Smooth muscle cell (in vitro differentiated cells): ENCODE measurements at regions not wholly inside any gene's neighbourhood (a gene's known extent, or its start where the extent isn't known, plus 50 kb on each side); places are given as distances from the start of the nearest gene placed in this dataset.

Experiments used
- DNase-seq: peaks from one replicate; lab custom pipeline; 2025; ENCODE audit not compliant: unreplicated experiment; lab: John Stamatoyannopoulos, UW
- H2AFZ ChIP-seq: fragments of 200-600 bp; sonication (generic); 2 replicates; pipeline ENCODE4 v1.6.0; 2016; ENCODE audit warnings: antibody characterized with exemption, low read depth, mild to moderate bottlenecking
- H3F3A ChIP-seq: fragments of 200-600 bp; sonication (generic); 2 replicates; pipeline ENCODE4 v1.6.0; 2017; ENCODE audit warnings: antibody characterized with exemption, low read depth
- H3K27ac ChIP-seq: fragments of 200-600 bp; sonication (generic); 2 replicates; pipeline ENCODE4 v1.5.1; 2016; ENCODE audit warnings: low read depth, mild to moderate bottlenecking
- H3K27me3 ChIP-seq: fragments of 200-600 bp; sonication (generic); 2 replicates; pipeline ENCODE4 v1.6.1; 2016; ENCODE audit warnings: low read depth, mild to moderate bottlenecking
- H3K36me3 ChIP-seq: fragments of 200-600 bp; sonication (generic); 2 replicates; pipeline ENCODE4 v1.5.1; 2016; ENCODE audit warnings: low read depth
- H3K4me1 ChIP-seq: fragments of 200-600 bp; sonication (generic); 2 replicates; pipeline ENCODE4 v1.5.1; 2016; ENCODE audit warnings: low read depth
- H3K4me2 ChIP-seq: fragments of 200-600 bp; sonication (generic); 2 replicates; pipeline ENCODE4 v1.6.0; 2016; ENCODE audit warnings: mild to moderate bottlenecking
- H3K4me3 ChIP-seq: fragments of 200-600 bp; sonication (generic); 2 replicates; pipeline ENCODE4 v1.5.1; 2016; ENCODE audit warnings: mild to moderate bottlenecking
- H3K79me2 ChIP-seq: fragments of 200-600 bp; sonication (generic); 2 replicates; pipeline ENCODE4 v1.6.0; 2016; ENCODE audit warnings: low read depth, mild to moderate bottlenecking
- H3K9ac ChIP-seq: fragments of 200-600 bp; sonication (generic); 2 replicates; pipeline ENCODE4 v1.6.0; 2016; ENCODE audit warnings: low read depth
- H3K9me3 ChIP-seq: fragments of 200-600 bp; sonication (generic); replicated peaks from 2 replicates; pipeline ENCODE4 v1.5.1; 2016; ENCODE audit warnings: low read depth
- H4K20me1 ChIP-seq: fragments of 200-600 bp; sonication (generic); 2 replicates; pipeline ENCODE4 v1.6.0; 2016; ENCODE audit warnings: low read depth
- whole genome bisulfite sequencing: methylation state at CpG from one replicate; pipeline ENCODE4 v1.1.7; 2016; ENCODE audit warnings: low lambda C conversion rate; 5-methylcytosine and 5-hydroxymethylcytosine counted together
- TF ChIP-seq, protein P1 (sequence below): fragments of 200-600 bp; sonication (generic); IDR thresholded peaks from 2 replicates; pipeline ENCODE4 v1.5.1; 2017; ENCODE audit warnings: borderline replicate concordance, mild to moderate bottlenecking, antibody characterized with exemption; ENCODE audit not compliant: insufficient read depth, poor library complexity, severe bottlenecking

DNA sequence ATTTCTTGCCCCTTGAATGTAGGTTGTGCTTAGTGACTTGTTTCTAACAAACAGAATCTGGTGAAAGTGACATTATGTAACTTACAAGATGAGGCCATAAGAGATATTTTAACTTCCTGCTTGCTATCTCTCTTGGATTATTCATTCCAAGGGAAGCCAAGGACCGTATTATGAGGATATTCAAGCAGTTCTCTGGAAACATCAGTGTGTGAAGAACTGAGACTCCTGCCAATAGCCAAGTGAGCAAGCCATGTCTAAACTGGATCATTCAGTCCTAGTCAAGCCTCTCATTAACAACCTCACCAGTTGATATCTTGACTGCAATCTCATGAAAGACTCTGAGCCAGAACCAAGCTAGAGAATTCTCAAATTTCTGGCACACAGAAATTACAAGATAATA is 765.1 kb upstream of the SLC8A1 start:
- H3K27me3 ChIP-seq, result no peaks in the 10 kb centered on the region
- H3F3A ChIP-seq, result no peaks in the 10 kb centered on the region
- 81% methylated on average over 1 of the region's 1 CpG for WGBS
- H3K4me3 ChIP-seq, result no peak overlapping the region
- H3K4me1 ChIP-seq, result no peaks in the 10 kb centered on the region
- H3K27ac ChIP-seq, result no peak overlapping the region
- no peaks in the 10 kb centered on the region for H3K79me2 ChIP-seq
- no peaks in the 10 kb centered on the region for H3K36me3 ChIP-seq
- TF ChIP-seq, protein P1, sequence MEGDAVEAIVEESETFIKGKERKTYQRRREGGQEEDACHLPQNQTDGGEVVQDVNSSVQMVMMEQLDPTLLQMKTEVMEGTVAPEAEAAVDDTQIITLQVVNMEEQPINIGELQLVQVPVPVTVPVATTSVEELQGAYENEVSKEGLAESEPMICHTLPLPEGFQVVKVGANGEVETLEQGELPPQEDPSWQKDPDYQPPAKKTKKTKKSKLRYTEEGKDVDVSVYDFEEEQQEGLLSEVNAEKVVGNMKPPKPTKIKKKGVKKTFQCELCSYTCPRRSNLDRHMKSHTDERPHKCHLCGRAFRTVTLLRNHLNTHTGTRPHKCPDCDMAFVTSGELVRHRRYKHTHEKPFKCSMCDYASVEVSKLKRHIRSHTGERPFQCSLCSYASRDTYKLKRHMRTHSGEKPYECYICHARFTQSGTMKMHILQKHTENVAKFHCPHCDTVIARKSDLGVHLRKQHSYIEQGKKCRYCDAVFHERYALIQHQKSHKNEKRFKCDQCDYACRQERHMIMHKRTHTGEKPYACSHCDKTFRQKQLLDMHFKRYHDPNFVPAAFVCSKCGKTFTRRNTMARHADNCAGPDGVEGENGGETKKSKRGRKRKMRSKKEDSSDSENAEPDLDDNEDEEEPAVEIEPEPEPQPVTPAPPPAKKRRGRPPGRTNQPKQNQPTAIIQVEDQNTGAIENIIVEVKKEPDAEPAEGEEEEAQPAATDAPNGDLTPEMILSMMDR, result no peak
- no peak overlapping the region for H2AFZ ChIP-seq
- no peaks in the 10 kb centered on the region for H4K20me1 ChIP-seq
- no peak for DNase-seq
- no peak overlapping the region for H3K9ac ChIP-seq
- H3K4me2 ChIP-seq, result no peak overlapping the region
- no peaks in the 10 kb centered on the region for H3K9me3 ChIP-seq

DNA sequence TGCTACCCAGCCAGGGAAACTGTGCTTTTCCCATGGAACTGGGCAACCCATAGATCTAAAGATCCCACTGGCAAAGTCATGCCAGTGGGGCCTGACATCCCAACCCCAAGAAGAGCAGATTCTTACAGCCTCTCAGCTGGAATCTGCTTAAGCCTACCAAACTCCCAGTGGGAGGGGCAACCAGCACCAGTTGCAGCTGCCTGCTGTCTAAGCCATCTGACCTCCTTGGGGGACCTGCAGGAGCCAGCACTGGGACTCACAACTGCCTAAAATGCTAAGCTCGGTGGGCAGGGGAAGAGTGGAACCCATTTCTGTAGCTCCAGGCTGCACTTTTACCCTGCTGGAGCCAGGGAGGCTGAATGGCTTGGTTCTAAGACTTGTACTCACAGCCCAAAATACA is 770.7 kb upstream of the SLC8A1 start:
- H3K9ac ChIP-seq, result no peak overlapping the region
- no peaks in the 10 kb centered on the region for H3K36me3 ChIP-seq
- H3K4me3 ChIP-seq, result no peak overlapping the region
- DNase-seq, result no peak
- H3K4me1 ChIP-seq, result no peaks in the 10 kb centered on the region
- H3K27me3 ChIP-seq, result no peaks in the 10 kb centered on the region
- TF ChIP-seq, protein P1, result no peak
- no peak overlapping the region for H2AFZ ChIP-seq
- H3F3A ChIP-seq, result no peaks in the 10 kb centered on the region
- 57% methylated on average over 1 of the region's 1 CpG for whole genome bisulfite sequencing
- H4K20me1 ChIP-seq, result no peaks in the 10 kb centered on the region
- H3K4me2 ChIP-seq, result no peak overlapping the region
- no peaks in the 10 kb centered on the region for H3K9me3 ChIP-seq
- H3K79me2 ChIP-seq, result no peaks in the 10 kb centered on the region
- no peak overlapping the region for H3K27ac ChIP-seq

DNA sequence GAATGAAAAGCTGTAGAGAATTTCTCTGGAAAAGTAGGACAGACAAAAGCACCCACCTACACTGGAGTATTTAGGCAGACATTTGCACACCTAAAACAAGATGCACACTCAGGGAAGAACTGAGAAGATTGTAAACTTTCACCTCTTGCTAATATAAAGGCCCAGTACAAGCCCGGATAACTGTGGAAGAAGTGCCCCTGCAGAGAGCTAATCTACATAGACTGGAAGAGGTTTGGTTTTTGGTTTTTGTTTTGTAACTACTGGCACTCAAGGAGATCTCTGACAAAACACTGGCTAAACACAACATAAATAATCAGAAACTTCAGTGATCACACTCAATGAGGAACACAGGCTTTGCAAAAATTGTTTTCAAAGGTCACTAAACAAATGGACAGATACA is 782.2 kb upstream of the SLC8A1 start:
- H3K27ac ChIP-seq, result no peak overlapping the region
- H3K4me3 ChIP-seq, result no peak overlapping the region
- TF ChIP-seq, protein P1, result no peak

DNA sequence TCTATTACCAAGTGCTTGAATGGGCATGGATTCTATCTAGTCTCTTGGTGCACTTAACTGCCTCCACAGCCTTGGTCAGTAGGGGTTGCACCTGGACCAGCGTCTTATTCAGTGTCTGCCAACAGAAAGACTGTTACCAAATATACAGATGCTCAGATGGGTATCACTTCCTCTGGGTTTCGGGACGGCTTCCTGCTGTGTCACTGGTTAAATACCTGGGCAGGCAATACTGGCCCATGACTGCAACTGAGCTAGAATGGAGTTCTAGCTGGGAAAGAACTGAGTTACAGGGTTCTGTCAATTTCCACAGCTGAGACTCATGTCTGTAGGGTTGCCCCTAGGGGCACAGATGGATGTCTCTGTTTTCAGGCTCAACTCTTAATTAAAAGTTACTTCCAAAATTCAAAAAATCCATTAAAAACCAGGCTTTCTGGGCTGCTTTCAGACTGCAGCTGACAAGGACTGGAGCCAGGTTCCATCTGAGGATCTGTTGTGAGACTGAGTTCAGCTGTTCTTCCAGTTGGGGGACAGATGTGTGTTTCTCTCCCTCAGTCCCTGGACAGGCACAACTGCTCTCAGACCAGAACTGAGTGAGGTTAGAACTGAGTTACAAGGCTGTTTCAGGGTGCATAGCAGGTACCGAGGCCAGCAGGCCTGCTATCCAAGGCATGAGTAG is 789.6 kb upstream of the SLC8A1 start:
- Histone ChIP-seq H3K4me1 (no peaks in the 10 kb centered on the region), H3K9me3 (no peaks in the 10 kb centered on the region), H3F3A (no peaks in the 10 kb centered on the region), H4K20me1 (no peaks in the 10 kb centered on the region), H3K9ac (no peak overlapping the region), H3K36me3 (no peaks in the 10 kb centered on the region), H3K79me2 (no peaks in the 10 kb centered on the region), H3K27ac (no peak overlapping the region), H3K4me3 (no peak overlapping the region), H3K4me2 (no peak overlapping the region), H2AFZ (no peak overlapping the region), H3K27me3 (no peaks in the 10 kb centered on the region)
- DNase-seq, result no peak
- TF ChIP-seq, protein P1, result no peak
- WGBS, result 94% methylated on average over 4 of the region's 4 CpGs

More for the DNA sequence above, 782.2 kb upstream of the SLC8A1 start:
- H3K27me3 ChIP-seq, result no peaks in the 10 kb centered on the region
- no peaks in the 10 kb centered on the region for H3K9me3 ChIP-seq
- no peak for DNase-seq
- H2AFZ ChIP-seq, result no peak overlapping the region
- H3K79me2 ChIP-seq, result no peaks in the 10 kb centered on the region
- no peaks in the 10 kb centered on the region for H3K36me3 ChIP-seq
- WGBS, result 73% methylated on average over 1 of the region's 1 CpG
- no peaks in the 10 kb centered on the region for H4K20me1 ChIP-seq
- H3F3A ChIP-seq, result no peaks in the 10 kb centered on the region
- peaks cover 10% of the 10 kb centered on the region for H3K4me1 ChIP-seq
- H3K4me2 ChIP-seq, result no peak overlapping the region
- H3K9ac ChIP-seq, result no peak overlapping the region
